ENCODE measurements at regions not wholly inside any gene's neighbourhood (a gene's known extent, or its start where the extent isn't known, plus 50 kb on each side); places are given as distances from the start of the nearest gene placed in this dataset.
"Not testable (repeated sequence)": the region's sequence is repeated elsewhere in the genome, so short reads cannot be mapped to it uniquely, and the experiment has no call there.

GRCh38 chr3:104069114-104069513 is 1297.6 kb upstream of the ALCAM start:
- no peak for DNase-seq

GRCh38 chr3:104070906-104071305 is 1295.8 kb upstream of the ALCAM start:
- DNase-seq: no peak

GRCh38 chr3:104080088-104080626 is 1286.6 kb upstream of the ALCAM start:
- DNase-seq: no peak

GRCh38 chr3:104088738-104089137 is 1278.0 kb upstream of the ALCAM start:
- DNase-seq: no peak

- DNase-seq: not testable (repeated sequence)
Observed at GRCh38 chr3:104089987-104090386, 1276.7 kb upstream of the ALCAM start.

GRCh38 chr3:104101736-104102135 is 1265.0 kb upstream of the ALCAM start:
- DNase-seq: no peak

GRCh38 chr3:104102386-104102785 is 1264.3 kb upstream of the ALCAM start:
- DNase-seq: peak; percentile 15

GRCh38 chr3:104106276-104106675 is 1260.4 kb upstream of the ALCAM start:
- no peak for DNase-seq

- no peak for DNase-seq
Observed at GRCh38 chr3:104108522-104108921, 1258.2 kb upstream of the ALCAM start.

GRCh38 chr3:104126463-104126862 is 1240.2 kb upstream of the ALCAM start:
- no peak for DNase-seq

- DNase-seq: no peak
Observed at GRCh38 chr3:104126864-104127553, 1239.7 kb upstream of the ALCAM start.

GRCh38 chr3:104127830-104128229 is 1238.9 kb upstream of the ALCAM start:
- no peak for DNase-seq

GRCh38 chr3:104132566-104133403 is 1233.9 kb upstream of the ALCAM start:
- DNase-seq: no peak

GRCh38 chr3:104133630-104134029 is 1233.1 kb upstream of the ALCAM start:
- no peak for DNase-seq

GRCh38 chr3:104137116-104137515 is 1229.6 kb upstream of the ALCAM start:
- no peak for DNase-seq

GRCh38 chr3:104145164-104145563 is 1221.5 kb upstream of the ALCAM start:
- DNase-seq: no peak

- no peak for DNase-seq
Observed at GRCh38 chr3:104149154-104149553, 1217.6 kb upstream of the ALCAM start.

GRCh38 chr3:104150724-104151123 is 1216.0 kb upstream of the ALCAM start:
- DNase-seq: no peak

GRCh38 chr3:104154896-104155295 is 1211.8 kb upstream of the ALCAM start:
- DNase-seq: no peak

- DNase-seq: no peak
Observed at GRCh38 chr3:104165866-104166265, 1200.8 kb upstream of the ALCAM start.

GRCh38 chr3:104168386-104168785 is 1198.3 kb upstream of the ALCAM start:
- DNase-seq: no peak

- DNase-seq: no peak
Observed at GRCh38 chr3:104175696-104176095, 1191.0 kb upstream of the ALCAM start.

GRCh38 chr3:104176706-104177105 is 1190.0 kb upstream of the ALCAM start:
- DNase-seq: no peak

GRCh38 chr3:104178680-104179079 is 1188.0 kb upstream of the ALCAM start:
- no peak for DNase-seq

Measured in amniotic stem cell (primary cell).